ENCODE measurements at regions not wholly inside any gene's neighbourhood (a gene's known extent, or its start where the extent isn't known, plus 50 kb on each side); places are given as distances from the start of the nearest gene placed in this dataset.

DNA sequence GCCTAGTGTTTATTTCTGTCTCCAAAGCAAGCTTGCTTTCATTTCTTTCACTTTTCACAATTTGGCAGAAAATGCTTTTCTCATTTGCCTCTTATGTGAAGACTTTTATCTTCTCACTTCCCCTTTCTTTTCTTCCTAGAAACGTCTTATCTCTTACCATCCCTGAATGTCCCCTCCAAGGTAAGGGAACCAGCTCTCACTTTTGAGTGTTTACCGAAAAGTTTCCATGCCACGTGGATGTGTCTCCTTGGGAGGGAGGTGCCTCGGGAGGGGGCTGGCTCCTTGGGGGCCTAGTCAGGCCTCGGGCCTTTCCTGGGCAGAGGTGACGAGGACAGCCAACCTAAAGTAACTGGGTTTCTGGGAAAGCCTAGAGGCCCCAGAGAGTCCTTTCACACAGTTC lies 127.4 kb downstream of the CD24 start:
- TF ChIP-seq, protein P1, sequence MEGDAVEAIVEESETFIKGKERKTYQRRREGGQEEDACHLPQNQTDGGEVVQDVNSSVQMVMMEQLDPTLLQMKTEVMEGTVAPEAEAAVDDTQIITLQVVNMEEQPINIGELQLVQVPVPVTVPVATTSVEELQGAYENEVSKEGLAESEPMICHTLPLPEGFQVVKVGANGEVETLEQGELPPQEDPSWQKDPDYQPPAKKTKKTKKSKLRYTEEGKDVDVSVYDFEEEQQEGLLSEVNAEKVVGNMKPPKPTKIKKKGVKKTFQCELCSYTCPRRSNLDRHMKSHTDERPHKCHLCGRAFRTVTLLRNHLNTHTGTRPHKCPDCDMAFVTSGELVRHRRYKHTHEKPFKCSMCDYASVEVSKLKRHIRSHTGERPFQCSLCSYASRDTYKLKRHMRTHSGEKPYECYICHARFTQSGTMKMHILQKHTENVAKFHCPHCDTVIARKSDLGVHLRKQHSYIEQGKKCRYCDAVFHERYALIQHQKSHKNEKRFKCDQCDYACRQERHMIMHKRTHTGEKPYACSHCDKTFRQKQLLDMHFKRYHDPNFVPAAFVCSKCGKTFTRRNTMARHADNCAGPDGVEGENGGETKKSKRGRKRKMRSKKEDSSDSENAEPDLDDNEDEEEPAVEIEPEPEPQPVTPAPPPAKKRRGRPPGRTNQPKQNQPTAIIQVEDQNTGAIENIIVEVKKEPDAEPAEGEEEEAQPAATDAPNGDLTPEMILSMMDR (conservative IDR thresholded peaks at IDR 0.05): no peak
- H3K27ac ChIP-seq: no peak overlapping the region

GRCh38 chr6:106844930-106845329 lies 129.6 kb downstream of the CD24 start:
- TF ChIP-seq, protein P1 (conservative IDR thresholded peaks at IDR 0.05): no peak

DNA sequence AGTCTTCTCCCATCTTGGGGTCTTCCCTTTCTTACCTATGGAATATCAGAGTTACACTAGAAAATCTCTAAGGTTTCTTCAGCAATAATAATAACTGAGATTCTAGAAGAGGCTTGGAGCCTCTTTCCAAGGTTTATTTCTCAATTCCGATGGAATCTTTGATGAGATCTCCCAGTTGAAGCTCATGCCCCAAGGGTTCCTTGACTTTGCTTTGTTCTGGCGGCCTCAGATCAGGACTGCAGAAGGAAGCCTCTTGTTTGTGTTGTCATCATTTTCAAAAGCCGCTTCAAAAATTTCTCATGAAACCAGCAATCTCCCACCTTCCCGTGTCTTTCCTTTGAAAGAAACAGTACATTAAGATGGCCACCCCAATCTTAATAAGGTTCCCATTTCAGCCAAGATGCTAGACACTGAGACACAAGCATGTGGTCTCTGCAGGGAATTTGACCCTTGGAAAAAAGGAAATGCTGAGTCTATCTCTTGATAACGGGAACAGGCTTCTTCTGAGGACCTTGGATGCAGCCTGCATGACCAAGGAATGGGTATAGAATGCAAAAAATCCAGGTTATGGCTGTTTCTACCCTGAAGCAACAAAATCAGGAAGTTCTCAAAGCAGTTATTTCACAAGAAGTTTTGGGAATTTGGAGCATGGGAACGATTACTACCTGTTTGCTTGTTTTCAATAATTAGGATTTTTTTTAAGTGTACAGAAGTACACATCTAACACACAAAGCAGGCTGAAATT lies 141.6 kb downstream of the CD24 start:
- TF ChIP-seq, protein P1 (conservative IDR thresholded peaks at IDR 0.05): no peak
- no peak overlapping the region for H3K27ac ChIP-seq

More at GRCh38 chr6:106844930-106845329, 129.6 kb downstream of the CD24 start:
- no peak overlapping the region for H3K27ac ChIP-seq

- TF ChIP-seq, protein P1 (conservative IDR thresholded peaks at IDR 0.05): no peak
- no peak overlapping the region for H3K27ac ChIP-seq
Measured at GRCh38 chr6:106830930-106831329, 143.6 kb downstream of the CD24 start.

- TF ChIP-seq, protein P1 (conservative IDR thresholded peaks at IDR 0.05): no peak
Measured at GRCh38 chr6:106829451-106829850, 145.1 kb downstream of the CD24 start.

GRCh38 chr6:106827081-106827480 lies 147.4 kb downstream of the CD24 start:
- TF ChIP-seq, protein P1 (conservative IDR thresholded peaks at IDR 0.05): no peak
- H3K27ac ChIP-seq: no peak overlapping the region

More at GRCh38 chr6:106829451-106829850, 145.1 kb downstream of the CD24 start:
- no peak overlapping the region for H3K27ac ChIP-seq

DNA sequence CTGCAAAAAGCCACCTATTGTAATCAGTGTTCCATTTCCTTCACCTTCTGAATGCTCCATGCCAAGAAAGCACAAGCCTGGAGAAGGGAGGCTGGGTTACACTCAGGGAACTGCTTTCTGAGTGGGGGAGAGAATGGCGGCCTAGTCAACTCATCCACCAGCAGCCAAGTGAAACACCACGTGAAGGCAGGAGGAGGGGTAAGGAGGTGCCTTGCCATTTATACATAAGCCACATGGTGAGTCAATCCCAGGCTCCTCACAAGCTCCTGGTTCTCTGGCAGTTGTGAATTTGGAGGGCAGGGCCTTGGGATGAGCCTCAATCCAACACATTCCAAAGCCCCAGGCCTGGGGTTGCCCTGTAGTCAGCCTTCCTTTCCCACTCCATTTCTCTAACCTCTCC lies 149.4 kb downstream of the CD24 start:
- H3K27ac ChIP-seq: no peak overlapping the region
- TF ChIP-seq, protein P1 (conservative IDR thresholded peaks at IDR 0.05): no peak

Data from VCaP (cell line).